B cell (primary cell): ENCODE measurements at regions not wholly inside any gene's neighbourhood (a gene's known extent, or its start where the extent isn't known, plus 50 kb on each side); places are given as distances from the start of the nearest gene placed in this dataset.
"Not testable (repeated sequence)": the region's sequence is repeated elsewhere in the genome, so short reads cannot be mapped to it uniquely, and the experiment has no call there.

ENCODE experiments used
- ATAC-seq: fragments of 200-7000 bp; cut with Tn5 transposase; one replicate; pipeline ENCODE4 v1.10.0; 2021; ENCODE audit warnings: low read depth, mild to moderate bottlenecking, moderate number of reproducible peaks, moderate library complexity
- CTCF ChIA-PET: fragments of 350-600 bp; sonication (Branson Sonifier 250); formaldehyde crosslinking; loops from one replicate; lab custom pipeline; 2021; ENCODE audit warnings: antibody characterized with exemption, inconsistent platforms; lab: Charles Lee
- POLR2A ChIA-PET: fragments of 350-600 bp; sonication (Branson Sonifier 250); formaldehyde crosslinking; loops from one replicate; lab custom pipeline; 2021; ENCODE audit warnings: antibody characterized with exemption; lab: Charles Lee
- DNase-seq: peaks from one replicate; pipeline ENCODE4 v3.0.0; 2013
- H2AFZ ChIP-seq: 2 replicates; pipeline ENCODE4 v1.6.1; 2012; ENCODE audit warnings: mild to moderate bottlenecking, low read depth, low read length; ENCODE audit not compliant: insufficient read depth, poor library complexity, severe bottlenecking
- H3K27ac ChIP-seq, 2 donors: 1 replicate in 1 of 2; 2 replicates in 1 of 2; pipeline ENCODE4 v1.5.1; 2012 to 2013; ENCODE audit warnings: low read length in 2 of 2, mild to moderate bottlenecking in 2 of 2, moderate library complexity in 1 of 2
- H3K27me3 ChIP-seq, 4 experiments: fragments of 200-600 bp in 1 of 4; sonication (generic) in 1 of 4; replicated peaks in 1 of 4; 1 replicate in 2 of 4; 2 replicates in 2 of 4; pipeline versions ENCODE4 v1.6.1 to v1.7.0; 2013 to 2016; ENCODE audit warnings: low read length in 3 of 4, mild to moderate bottlenecking in 2 of 4, mixed read lengths in 1 of 4, moderate library complexity in 1 of 4; ENCODE audit not compliant: insufficient read depth in 4 of 4, control insufficient read depth in 3 of 4; ENCODE audit errors: control extremely low read depth in 1 of 4
- H3K36me3 ChIP-seq, 2 experiments: replicated peaks in 1 of 2; 1 replicate in 1 of 2; 2 replicates in 1 of 2; pipeline versions ENCODE4 v1.6.1 to v1.7.1; 2013; ENCODE audit warnings: low read length in 1 of 2; ENCODE audit not compliant: insufficient read depth in 2 of 2, control insufficient read depth in 1 of 2; ENCODE audit errors: control extremely low read depth in 1 of 2, extremely low read depth in 1 of 2
- H3K4me1 ChIP-seq, 2 donors: fragments of 200-600 bp in 1 of 2; sonication (generic) in 1 of 2; 1 replicate in 1 of 2; 2 replicates in 1 of 2; pipeline versions ENCODE4 v1.5.1 to v1.6.1; 2013 to 2017; ENCODE audit warnings: low read length in 2 of 2; ENCODE audit not compliant: control insufficient read depth in 2 of 2, insufficient read depth in 2 of 2
- H3K4me2 ChIP-seq: replicated peaks from 2 replicates; pipeline ENCODE3; 2012; ENCODE audit warnings: mild to moderate bottlenecking, low read depth, low read length; ENCODE audit not compliant: poor library complexity, severe bottlenecking
- H3K4me3 ChIP-seq, 5 experiments: fragments of 200-600 bp in 1 of 5; sonication (generic) in 1 of 5; 1 replicate in 3 of 5; 2 replicates in 2 of 5; pipeline versions ENCODE4 v1.5.1 to v1.7.0; 2011 to 2016; ENCODE audit warnings: low read length in 4 of 5, mild to moderate bottlenecking in 4 of 5, low read depth in 2 of 5, control low read depth in 1 of 5, moderate library complexity in 1 of 5; ENCODE audit not compliant: insufficient read depth in 1 of 5; ENCODE audit errors: control extremely low read depth in 1 of 5, extremely low read depth in 1 of 5
- H3K79me2 ChIP-seq: fragments of 200-600 bp; sonication (generic); one replicate; pipeline ENCODE4 v1.6.0; 2016; ENCODE audit warnings: low read length; ENCODE audit not compliant: control insufficient read depth, insufficient read depth
- H3K9ac ChIP-seq: fragments of 200-600 bp; sonication (generic); 2 replicates; pipeline ENCODE4 v1.6.1; 2017; ENCODE audit warnings: mild to moderate bottlenecking, low read length, moderate library complexity
- H3K9me3 ChIP-seq, 3 donors: one replicate each; pipeline versions ENCODE4 v1.6.1 to v1.7.1; 2013; ENCODE audit warnings: low read length in 2 of 3; ENCODE audit not compliant: control insufficient read depth in 2 of 3, insufficient read depth in 1 of 3; ENCODE audit errors: control extremely low read depth in 1 of 3
- H4K20me1 ChIP-seq: 2 replicates; pipeline ENCODE4 v1.6.0; 2012; ENCODE audit warnings: mild to moderate bottlenecking, low read length; ENCODE audit not compliant: insufficient read depth, control insufficient read depth, poor library complexity, severe bottlenecking
- H3K27ac Mint-ChIP-seq: one replicate; pipeline ENCODE4 v1.8.0; 2021; ENCODE audit warnings: mixed read lengths
- H3K27me3 Mint-ChIP-seq: one replicate; pipeline ENCODE4 v1.8.0; 2021; ENCODE audit warnings: mixed read lengths
- H3K4me1 Mint-ChIP-seq: one replicate; pipeline ENCODE4 v1.8.0; 2021; ENCODE audit warnings: mixed read lengths
- H3K4me3 Mint-ChIP-seq: one replicate; pipeline ENCODE4 v1.8.0; 2021; ENCODE audit warnings: mixed read lengths
- H3K9me3 Mint-ChIP-seq: one replicate; pipeline ENCODE4 v1.8.0; 2022; ENCODE audit warnings: mixed read lengths; ENCODE audit not compliant: insufficient read depth
- CTCF ChIP-seq: fragments of 200-600 bp; IDR thresholded peaks from one replicate; pipeline ENCODE4 v1.8.0; 2022; ENCODE audit warnings: antibody characterized with exemption, mild to moderate bottlenecking
- EZH2 ChIP-seq: IDR thresholded peaks from 2 replicates; pipeline ENCODE4 v1.6.1; 2012; ENCODE audit warnings: borderline replicate concordance, low read depth, mild to moderate bottlenecking, moderate library complexity, low read length; ENCODE audit not compliant: insufficient read depth, poor library complexity, severe bottlenecking
- WGBS: methylation state at CpG from one replicate; pipeline ENCODE4 v1.1.5; 2013; ENCODE audit warnings: missing lambda C conversion rate; ENCODE audit not compliant: insufficient coverage; 5-methylcytosine and 5-hydroxymethylcytosine counted together
- intact Hi-C: fragments of 100-400 bp; cut with micrococcal nuclease; formaldehyde crosslinking; loops from one replicate; pipeline ENCODE4 v1.10.0; 2022

DNA sequence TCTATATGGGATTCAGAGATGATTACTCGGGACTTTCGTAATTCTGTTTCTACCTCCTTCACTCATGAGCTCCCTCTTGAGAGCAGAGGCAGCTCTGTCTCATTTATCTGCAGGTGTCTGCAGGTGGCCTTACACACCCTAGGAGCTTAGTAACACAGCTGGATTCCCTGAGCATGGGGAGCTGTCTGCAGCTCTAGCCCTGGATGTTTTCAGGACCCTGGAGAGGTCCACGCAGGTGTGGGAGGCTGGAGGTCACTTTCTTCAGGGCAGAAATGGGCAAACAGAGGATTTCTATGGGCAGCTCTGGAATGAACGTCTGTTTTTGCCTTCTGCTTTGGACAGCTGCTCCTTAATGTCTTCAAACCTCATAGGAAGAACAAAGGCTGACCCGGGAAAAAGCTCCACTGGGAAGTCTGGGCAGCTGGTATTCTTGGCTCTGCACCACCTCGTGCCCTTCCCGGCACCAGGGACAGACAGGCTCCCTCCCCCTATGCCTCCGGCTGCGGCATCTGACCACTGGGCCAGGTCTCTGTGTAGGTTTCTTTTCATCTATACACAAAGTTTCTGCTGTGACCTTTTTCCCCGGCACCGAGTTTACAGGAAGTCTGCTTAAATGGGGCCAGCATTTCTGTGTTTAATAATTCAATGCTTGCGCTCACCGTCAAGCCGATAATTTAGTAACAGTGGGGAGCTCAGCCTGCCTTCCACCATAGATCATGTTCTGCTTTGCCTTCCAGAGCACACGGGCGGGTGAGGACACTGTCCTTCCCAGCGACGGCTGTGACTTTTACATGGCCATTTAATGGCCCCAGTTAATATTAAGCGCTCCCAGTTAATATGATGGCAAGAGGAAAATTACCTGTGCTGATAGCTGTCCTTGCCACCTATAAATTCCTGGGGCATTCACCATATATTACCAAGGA lies 320.2 kb upstream of the SFSWAP start:
- TF ChIP-seq CTCF (no peak), EZH2 (no peak)
- Mint-ChIP-seq H3K27me3 (peaks cover 7% of the 10 kb centered on the region), H3K4me3 (no peak overlapping the region), H3K4me1 (no peaks in the 10 kb centered on the region), H3K9me3 (no peaks in the 10 kb centered on the region), H3K27ac (no peak overlapping the region)
- POLR2A ChIA-PET, result no interaction called here
- H3K4me1 ChIP-seq, result no peaks in the 10 kb centered on the region
- H3K79me2 ChIP-seq, result no peaks in the 10 kb centered on the region
- DNase-seq (no peak), ATAC-seq (no peak)
- no peaks in the 10 kb centered on the region for H3K36me3 ChIP-seq
- peaks cover 0 to 7% (median 0%) of the 10 kb centered on the region in 3 donors for H3K9me3 ChIP-seq
- H3K27ac ChIP-seq, result no peak overlapping the region
- no peak overlapping the region for H3K9ac ChIP-seq
- WGBS, result 68% methylated on average over 16 of the region's 19 CpGs
- H4K20me1 ChIP-seq, result no peaks in the 10 kb centered on the region
- H3K27me3 ChIP-seq, result peaks cover 0 to 2% (median 0%) of the 10 kb centered on the region in 4 experiments
- intact Hi-C loops, result no loop called here
- H2AFZ ChIP-seq, result no peak overlapping the region
- no peak overlapping the region for H3K4me3 ChIP-seq
- H3K4me2 ChIP-seq, result no peak overlapping the region
- CTCF ChIA-PET, result no interaction called here

DNA sequence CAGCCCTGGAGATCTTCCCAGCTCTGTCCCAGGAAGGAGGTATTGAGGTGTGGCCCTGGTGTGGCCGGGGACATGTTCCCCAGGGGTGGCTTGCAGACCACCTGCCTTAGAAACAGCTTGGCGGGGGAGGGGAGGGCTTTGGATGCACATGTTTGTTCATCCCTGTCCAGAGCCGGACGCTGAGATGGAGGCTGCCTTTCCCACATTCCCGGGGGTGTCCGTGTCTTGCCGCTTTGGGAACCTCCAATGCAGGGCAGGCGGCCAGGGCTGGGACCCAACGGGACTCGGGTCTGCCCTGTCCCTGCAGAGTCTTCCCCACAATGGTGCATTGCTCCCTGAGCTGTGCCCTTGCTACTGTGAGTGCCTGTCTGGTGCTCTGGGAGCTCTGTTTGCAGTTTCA lies 319.5 kb upstream of the SFSWAP start:
- ChIA-PET POLR2A (no interaction called here), CTCF (no interaction called here)
- Histone ChIP-seq H3K9ac (no peak overlapping the region), H3K9me3 (peaks cover 0 to 7% (median 0%) of the 10 kb centered on the region in 3 donors), H3K4me2 (no peak overlapping the region), H3K27ac (no peak overlapping the region), H2AFZ (no peak overlapping the region), H3K4me1 (no peaks in the 10 kb centered on the region), H4K20me1 (no peaks in the 10 kb centered on the region), H3K79me2 (no peaks in the 10 kb centered on the region), H3K4me3 (no peak overlapping the region), H3K36me3 (no peaks in the 10 kb centered on the region), H3K27me3 (no peaks in the 10 kb centered on the region)
- no peak overlapping the region for H3K4me3 Mint-ChIP-seq
- no peaks in the 10 kb centered on the region for H3K4me1 Mint-ChIP-seq
- no peak overlapping the region for H3K27ac Mint-ChIP-seq
- WGBS, result 85% methylated on average over 10 of the region's 10 CpGs
- TF ChIP-seq CTCF (no peak), EZH2 (no peak)
- DNase-seq, result no peak
- no peak for ATAC-seq
- no peaks in the 10 kb centered on the region for H3K9me3 Mint-ChIP-seq
- peaks cover 7% of the 10 kb centered on the region for H3K27me3 Mint-ChIP-seq
- intact Hi-C loops, result no loop called here

DNA sequence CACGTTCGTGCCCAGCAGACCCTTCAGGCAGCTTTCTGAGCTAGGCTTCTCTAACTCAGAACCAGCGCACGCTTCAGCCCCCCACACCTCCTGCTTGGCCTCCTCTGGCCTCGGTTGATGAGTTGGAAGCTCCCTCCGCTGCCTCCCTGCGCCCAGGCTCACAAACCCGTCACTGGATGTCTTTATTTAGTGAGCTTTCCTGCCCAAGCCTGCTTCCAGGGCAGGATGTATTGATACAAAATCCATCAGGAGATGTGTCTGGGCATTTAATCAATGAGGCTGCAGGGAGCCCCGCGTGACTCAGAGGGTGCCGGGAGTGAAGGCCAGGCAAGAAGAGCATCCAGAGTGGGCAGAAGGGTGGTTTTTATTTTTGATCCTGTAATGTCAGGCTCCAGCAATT lies 316.1 kb upstream of the SFSWAP start:
- H3K9ac ChIP-seq, H3K36me3 ChIP-seq, H3K4me1 Mint-ChIP-seq, H3K4me2 ChIP-seq, DNase-seq, H3K27me3 Mint-ChIP-seq, H4K20me1 ChIP-seq, H3K79me2 ChIP-seq, H3K4me3 ChIP-seq, H3K27me3 ChIP-seq, H3K4me3 Mint-ChIP-seq, intact Hi-C loops, ATAC-seq, H3K4me1 ChIP-seq, H3K27ac Mint-ChIP-seq, H3K27ac ChIP-seq, H2AFZ ChIP-seq, POLR2A ChIA-PET: not testable (repeated sequence)
- 88% methylated on average over 5 of the region's 11 CpGs for WGBS
- CTCF ChIA-PET, result interaction anchor here (0.8 kb wide), 1 partner anchor 69 kb away, joined by 4 read pairs; no protein-coding TSS in a partner anchor
- H3K9me3 Mint-ChIP-seq, result peaks cover 17% of the 10 kb centered on the region
- H3K9me3 ChIP-seq, result peaks cover 0 to 19% (median 14%) of the 10 kb centered on the region in 3 donors
